HepG2 (cell line): ENCODE measurements at regions not wholly inside any gene's neighbourhood (a gene's known extent, or its start where the extent isn't known, plus 50 kb on each side); places are given as distances from the start of the nearest gene placed in this dataset.
A peak's percentile ranks its signal among the peaks of the same experiment; 100 is the strongest.

Experiments used
- CREB1 ChIP-seq, 2 experiments: fragments of 450-650 bp in 1 of 2; IDR thresholded peaks; 2 replicates each; pipeline ENCODE4 v1.6.1; 2016 to 2017; ENCODE audit warnings: control low read depth in 1 of 2, mild to moderate bottlenecking in 1 of 2, missing compliant biosample characterization in 1 of 2, missing genetic modification characterization in 1 of 2
- HDAC2 ChIP-seq: sonication (generic); formaldehyde crosslinking; IDR thresholded peaks from 2 replicates; pipeline ENCODE4 v1.4.0; 2020; ENCODE audit warnings: missing genetic modification reagents
- MLLT10 ChIP-seq: sonication (generic); formaldehyde crosslinking; IDR thresholded peaks from 2 replicates; pipeline ENCODE4 v1.4.0; 2020; ENCODE audit warnings: missing genetic modification reagents
- NFYB ChIP-seq: sonication (generic); formaldehyde crosslinking; IDR thresholded peaks from 2 replicates; pipeline ENCODE4 v1.4.0; 2020; ENCODE audit warnings: missing genetic modification reagents
- PRMT3 ChIP-seq: sonication (generic); formaldehyde crosslinking; IDR thresholded peaks from 2 replicates; pipeline ENCODE4 v1.8.1; 2022; ENCODE audit warnings: low read depth, mild to moderate bottlenecking, moderate library complexity, missing genetic modification reagents, borderline replicate concordance
- REST ChIP-seq, 2 experiments: IDR thresholded peaks; 2 replicates each; pipeline ENCODE4 v1.6.1; 2011 to 2012; ENCODE audit warnings: low read length in 2 of 2, borderline replicate concordance in 1 of 2, low read depth in 1 of 2, mild to moderate bottlenecking in 1 of 2, moderate library complexity in 1 of 2
- ZIK1 ChIP-seq: sonication (generic); formaldehyde crosslinking; IDR thresholded peaks from 2 replicates; pipeline ENCODE4 v1.5.0; 2020; ENCODE audit warnings: mild to moderate bottlenecking, low read depth, missing genetic modification reagents, borderline replicate concordance
- ZNF570 ChIP-seq: sonication (generic); formaldehyde crosslinking; IDR thresholded peaks from 2 replicates; pipeline ENCODE4 v1.4.0; 2020; ENCODE audit warnings: mild to moderate bottlenecking, missing genetic modification reagents, borderline replicate concordance
- ZNF607 ChIP-seq: sonication (generic); formaldehyde crosslinking; IDR thresholded peaks from 2 replicates; pipeline ENCODE4 v1.5.1; 2020; ENCODE audit warnings: missing genetic modification reagents, mild to moderate bottlenecking, borderline replicate concordance
- ZNF619 ChIP-seq: sonication (generic); formaldehyde crosslinking; IDR thresholded peaks from 2 replicates; pipeline ENCODE4 v1.4.0; 2020; ENCODE audit warnings: mild to moderate bottlenecking, missing genetic modification reagents
- ZNF776 ChIP-seq: sonication (generic); formaldehyde crosslinking; IDR thresholded peaks from 2 replicates; pipeline ENCODE4 v1.4.0; 2020; ENCODE audit warnings: mild to moderate bottlenecking, missing genetic modification reagents
- TF ChIP-seq, protein P1 (sequence below), 2 experiments: sonication (generic) in 1 of 2; formaldehyde crosslinking in 1 of 2; IDR thresholded peaks; 2 replicates each; pipeline versions ENCODE4 v1.4.0 to v1.6.1; 2016 to 2020; ENCODE audit warnings: borderline replicate concordance in 1 of 2, low read depth in 1 of 2, mild to moderate bottlenecking in 1 of 2, missing genetic modification reagents in 1 of 2
- TF ChIP-seq, protein P2 (sequence below): IDR thresholded peaks from 2 replicates; pipeline ENCODE4 v1.6.1; 2016; ENCODE audit warnings: low read depth

GRCh38 chr1:58898739-58899586 is 115.1 kb upstream of the JUN start (continued):
- TF ChIP-seq REST (IDR thresholded peaks at IDR 0.05; ENCODE audit: borderline replicate concordance in 1 of 2, low read depth in 1 of 2, low read length in 2 of 2) (0 out of 4 replicates have a peak, but pooled peaks of 1 of the 2 experiments have one; percentile 55), ZIK1 (CRISPR knock-in tag) (no peak), PRMT3 (CRISPR knock-in tag) (no peak), ZNF570 (CRISPR knock-in tag) (no peak), MLLT10 (CRISPR knock-in tag) (no peak), ZNF607 (CRISPR knock-in tag) (peak; percentile 91), ZNF619 (peak; percentile 71; the same call in 1 of the 2 replicates), CREB1 (IDR thresholded peaks at IDR 0.05) (no peak), CREB1 (CRISPR knock-in tag; IDR thresholded peaks at IDR 0.05) (peak; percentile 83), NFYB (CRISPR knock-in tag) (peak; percentile 72), HDAC2 (peak; percentile 95), ZNF776 (no peak)
- TF ChIP-seq, protein P1, sequence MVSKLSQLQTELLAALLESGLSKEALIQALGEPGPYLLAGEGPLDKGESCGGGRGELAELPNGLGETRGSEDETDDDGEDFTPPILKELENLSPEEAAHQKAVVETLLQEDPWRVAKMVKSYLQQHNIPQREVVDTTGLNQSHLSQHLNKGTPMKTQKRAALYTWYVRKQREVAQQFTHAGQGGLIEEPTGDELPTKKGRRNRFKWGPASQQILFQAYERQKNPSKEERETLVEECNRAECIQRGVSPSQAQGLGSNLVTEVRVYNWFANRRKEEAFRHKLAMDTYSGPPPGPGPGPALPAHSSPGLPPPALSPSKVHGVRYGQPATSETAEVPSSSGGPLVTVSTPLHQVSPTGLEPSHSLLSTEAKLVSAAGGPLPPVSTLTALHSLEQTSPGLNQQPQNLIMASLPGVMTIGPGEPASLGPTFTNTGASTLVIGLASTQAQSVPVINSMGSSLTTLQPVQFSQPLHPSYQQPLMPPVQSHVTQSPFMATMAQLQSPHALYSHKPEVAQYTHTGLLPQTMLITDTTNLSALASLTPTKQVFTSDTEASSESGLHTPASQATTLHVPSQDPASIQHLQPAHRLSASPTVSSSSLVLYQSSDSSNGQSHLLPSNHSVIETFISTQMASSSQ (IDR thresholded peaks at IDR 0.05; ENCODE audit: low read depth), result peak; percentile 33; the same call in 1 of the 2 replicates
- TF ChIP-seq, protein P1 (CRISPR knock-in tag; IDR thresholded peaks at IDR 0.05; ENCODE audit: borderline replicate concordance), result peak; percentile 76; the same call in 1 of the 2 replicates
- TF ChIP-seq, protein P2, sequence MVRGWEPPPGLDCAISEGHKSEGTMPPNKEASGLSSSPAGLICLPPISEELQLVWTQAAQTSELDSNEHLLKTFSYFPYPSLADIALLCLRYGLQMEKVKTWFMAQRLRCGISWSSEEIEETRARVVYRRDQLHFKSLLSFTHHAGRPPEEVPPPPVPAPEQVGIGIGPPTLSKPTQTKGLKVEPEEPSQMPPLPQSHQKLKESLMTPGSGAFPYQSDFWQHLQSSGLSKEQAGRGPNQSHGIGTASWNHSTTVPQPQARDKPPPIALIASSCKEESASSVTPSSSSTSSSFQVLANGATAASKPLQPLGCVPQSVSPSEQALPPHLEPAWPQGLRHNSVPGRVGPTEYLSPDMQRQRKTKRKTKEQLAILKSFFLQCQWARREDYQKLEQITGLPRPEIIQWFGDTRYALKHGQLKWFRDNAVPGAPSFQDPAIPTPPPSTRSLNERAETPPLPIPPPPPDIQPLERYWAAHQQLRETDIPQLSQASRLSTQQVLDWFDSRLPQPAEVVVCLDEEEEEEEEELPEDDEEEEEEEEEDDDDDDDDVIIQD (CRISPR knock-in tag), result peak; percentile 53; the same call in 1 of the 2 replicates
